ENCODE measurements at regions not wholly inside any gene's neighbourhood (a gene's known extent, or its start where the extent isn't known, plus 50 kb on each side); places are given as distances from the start of the nearest gene placed in this dataset.

- H3K27ac ChIP-seq (ENCODE audit: low read length) = no peak overlapping the region
- TF ChIP-seq CTCF (IDR thresholded peaks at IDR 0.05; ENCODE audit: borderline replicate concordance, extremely low read depth, low read length, poor library complexity, severe bottlenecking) (no peak), EZH2 (IDR thresholded peaks at IDR 0.05; ENCODE audit: borderline replicate concordance, low read depth, low read length, severe bottlenecking) (no peak)
- no peaks in the 10 kb centered on the region for H3K9me3 ChIP-seq (ENCODE audit: insufficient read depth, low read length, severe bottlenecking)
- H4K20me1 ChIP-seq (ENCODE audit: insufficient read depth, low read length) = no peaks in the 10 kb centered on the region
- no peak overlapping the region for H2AFZ ChIP-seq (ENCODE audit: low read depth, low read length)
- no peaks in the 10 kb centered on the region for H3K36me3 ChIP-seq (ENCODE audit: insufficient read depth, low read length)
- no peak for ATAC-seq (ENCODE audit: insufficient read depth, low read depth)
- no peaks in the 10 kb centered on the region for H3K27me3 ChIP-seq (ENCODE audit: insufficient read depth, low read length, poor library complexity)
- DNase-seq = no peak
- no peaks in the 10 kb centered on the region for H3K79me2 ChIP-seq (ENCODE audit: insufficient read depth, low read length)
- H3K4me3 ChIP-seq (ENCODE audit: low read depth in 1 of 2, low read length in 2 of 2) = no peak overlapping the region
- no peak overlapping the region for H3K9ac ChIP-seq (ENCODE audit: low read depth, low read length)
- no peaks in the 10 kb centered on the region for H3K4me1 ChIP-seq (ENCODE audit: insufficient read depth, low read length)
- no peak overlapping the region for H3K4me2 ChIP-seq (ENCODE audit: insufficient read depth, low read length)
Observed at GRCh38 chr10:44205067-44205466, 179.8 kb downstream of the CXCL12 start.

GRCh38 chr10:44203535-44203934 is 181.4 kb downstream of the CXCL12 start:
- no peaks in the 10 kb centered on the region for H3K9me3 ChIP-seq (ENCODE audit: insufficient read depth, low read length, severe bottlenecking)
- H3K4me2 ChIP-seq (ENCODE audit: insufficient read depth, low read length) = no peak overlapping the region
- H2AFZ ChIP-seq (ENCODE audit: low read depth, low read length) = no peak overlapping the region
- no peaks in the 10 kb centered on the region for H3K79me2 ChIP-seq (ENCODE audit: insufficient read depth, low read length)
- no peak overlapping the region for H3K4me3 ChIP-seq (ENCODE audit: low read depth in 1 of 2, low read length in 2 of 2)
- H3K27me3 ChIP-seq (ENCODE audit: insufficient read depth, low read length, poor library complexity) = no peaks in the 10 kb centered on the region
- H3K9ac ChIP-seq (ENCODE audit: low read depth, low read length) = no peak overlapping the region
- no peak for ATAC-seq (ENCODE audit: insufficient read depth, low read depth)
- TF ChIP-seq EZH2 (IDR thresholded peaks at IDR 0.05; ENCODE audit: borderline replicate concordance, low read depth, low read length, severe bottlenecking) = no peak
- TF ChIP-seq CTCF (IDR thresholded peaks at IDR 0.05; ENCODE audit: borderline replicate concordance, extremely low read depth, low read length, poor library complexity, severe bottlenecking) = no peak
- no peak overlapping the region for H3K27ac ChIP-seq (ENCODE audit: low read length)
- no peaks in the 10 kb centered on the region for H3K36me3 ChIP-seq (ENCODE audit: insufficient read depth, low read length)
- H4K20me1 ChIP-seq (ENCODE audit: insufficient read depth, low read length) = no peaks in the 10 kb centered on the region
- DNase-seq = no peak
- no peaks in the 10 kb centered on the region for H3K4me1 ChIP-seq (ENCODE audit: insufficient read depth, low read length)

GRCh38 chr10:44202952-44203351 is 181.9 kb downstream of the CXCL12 start:
- no peaks in the 10 kb centered on the region for H3K4me1 ChIP-seq (ENCODE audit: insufficient read depth, low read length)
- no peak for DNase-seq
- TF ChIP-seq CTCF (IDR thresholded peaks at IDR 0.05; ENCODE audit: borderline replicate concordance, extremely low read depth, low read length, poor library complexity, severe bottlenecking) (no peak), EZH2 (IDR thresholded peaks at IDR 0.05; ENCODE audit: borderline replicate concordance, low read depth, low read length, severe bottlenecking) (no peak)

GRCh38 chr10:44201656-44202055 is 183.2 kb downstream of the CXCL12 start:
- no peak for TF ChIP-seq CTCF (IDR thresholded peaks at IDR 0.05; ENCODE audit: borderline replicate concordance, extremely low read depth, low read length, poor library complexity, severe bottlenecking)
- no peak for TF ChIP-seq EZH2 (IDR thresholded peaks at IDR 0.05; ENCODE audit: borderline replicate concordance, low read depth, low read length, severe bottlenecking)
- no peak overlapping the region for H3K9ac ChIP-seq (ENCODE audit: low read depth, low read length)
- no peaks in the 10 kb centered on the region for H3K9me3 ChIP-seq (ENCODE audit: insufficient read depth, low read length, severe bottlenecking)
- no peak for DNase-seq
- H3K27me3 ChIP-seq (ENCODE audit: insufficient read depth, low read length, poor library complexity) = no peaks in the 10 kb centered on the region
- H2AFZ ChIP-seq (ENCODE audit: low read depth, low read length) = no peak overlapping the region
- no peaks in the 10 kb centered on the region for H3K4me1 ChIP-seq (ENCODE audit: insufficient read depth, low read length)
- H3K27ac ChIP-seq (ENCODE audit: low read length) = no peak overlapping the region
- no peaks in the 10 kb centered on the region for H3K79me2 ChIP-seq (ENCODE audit: insufficient read depth, low read length)
- no peaks in the 10 kb centered on the region for H4K20me1 ChIP-seq (ENCODE audit: insufficient read depth, low read length)
- ATAC-seq (ENCODE audit: insufficient read depth, low read depth) = no peak
- H3K4me2 ChIP-seq (ENCODE audit: insufficient read depth, low read length) = no peak overlapping the region
- no peaks in the 10 kb centered on the region for H3K36me3 ChIP-seq (ENCODE audit: insufficient read depth, low read length)
- no peak overlapping the region for H3K4me3 ChIP-seq (ENCODE audit: low read depth in 1 of 2, low read length in 2 of 2)

More at GRCh38 chr10:44202952-44203351, 181.9 kb downstream of the CXCL12 start:
- Histone ChIP-seq H3K27ac (ENCODE audit: low read length) (no peak overlapping the region), H2AFZ (ENCODE audit: low read depth, low read length) (no peak overlapping the region), H4K20me1 (ENCODE audit: insufficient read depth, low read length) (no peaks in the 10 kb centered on the region), H3K4me2 (ENCODE audit: insufficient read depth, low read length) (no peak overlapping the region), H3K36me3 (ENCODE audit: insufficient read depth, low read length) (no peaks in the 10 kb centered on the region), H3K9me3 (ENCODE audit: insufficient read depth, low read length, severe bottlenecking) (no peaks in the 10 kb centered on the region), H3K4me3 (ENCODE audit: low read depth in 1 of 2, low read length in 2 of 2) (no peak overlapping the region), H3K9ac (ENCODE audit: low read depth, low read length) (no peak overlapping the region), H3K79me2 (ENCODE audit: insufficient read depth, low read length) (no peaks in the 10 kb centered on the region), H3K27me3 (ENCODE audit: insufficient read depth, low read length, poor library complexity) (no peaks in the 10 kb centered on the region)
- ATAC-seq (ENCODE audit: insufficient read depth, low read depth) = no peak
